ENCODE measurements at regions not wholly inside any gene's neighbourhood (a gene's known extent, or its start where the extent isn't known, plus 50 kb on each side); places are given as distances from the start of the nearest gene placed in this dataset.
"Not testable (repeated sequence)": the region's sequence is repeated elsewhere in the genome, so short reads cannot be mapped to it uniquely, and the experiment has no call there.

DNA sequence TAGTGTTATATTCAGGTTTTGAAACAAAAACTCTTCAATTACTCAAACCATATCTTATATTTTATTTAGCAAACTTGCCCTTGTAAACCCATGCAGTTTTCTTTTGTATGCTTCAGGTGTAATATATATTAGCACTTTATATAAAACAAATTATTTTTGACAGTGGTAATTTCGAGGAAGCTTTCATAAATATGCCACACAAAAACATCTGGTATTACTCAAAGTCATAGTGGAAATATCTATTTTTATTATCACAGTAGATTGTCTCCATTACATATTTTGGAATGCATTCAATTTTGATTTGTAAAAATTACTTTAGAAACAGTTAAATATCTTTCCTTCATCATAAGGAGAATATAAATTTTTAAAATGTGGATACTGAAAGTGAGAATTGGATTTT lies 89.1 kb upstream of the FIBIN start:
- DNase-seq = no peak

DNA sequence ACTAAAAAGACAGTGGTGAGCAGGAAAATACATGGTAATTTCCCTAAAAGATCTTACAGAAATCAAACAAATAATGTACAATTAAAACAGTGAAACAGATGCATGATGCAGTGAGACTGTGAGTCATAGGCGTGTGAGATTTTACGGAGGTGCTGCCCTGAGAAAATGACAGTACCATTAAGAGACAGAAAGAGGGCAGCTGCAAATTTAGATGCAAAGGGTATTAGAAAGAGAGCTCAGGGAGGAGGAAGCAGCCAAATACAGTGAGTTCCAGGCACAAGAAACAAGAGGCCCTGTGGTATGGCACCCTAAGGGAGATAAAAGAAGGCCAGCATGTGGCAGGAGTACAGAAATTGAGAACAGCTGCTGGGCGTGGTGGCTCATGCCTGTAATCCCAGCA lies 88.5 kb upstream of the FIBIN start:
- no peak for DNase-seq

DNA sequence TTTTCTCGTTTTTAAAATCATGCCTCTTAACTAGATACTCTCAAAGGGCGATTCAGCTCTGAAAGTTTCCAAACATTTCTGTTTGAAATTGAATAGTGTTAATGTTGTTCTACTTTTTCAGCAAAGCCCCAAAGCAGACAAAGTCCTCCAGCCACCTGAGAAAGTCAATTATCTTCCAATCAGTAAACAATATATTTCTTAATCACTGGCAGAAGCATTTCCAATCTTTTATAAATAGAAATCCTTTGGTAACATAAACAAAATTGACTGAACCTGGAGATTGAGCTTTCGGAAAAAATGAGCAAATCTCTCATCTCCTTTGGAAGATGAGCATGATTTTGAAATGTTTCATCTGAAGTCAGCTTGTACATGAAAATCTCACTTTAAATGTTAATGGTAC lies 84.4 kb upstream of the FIBIN start:
- no peak for DNase-seq

DNA sequence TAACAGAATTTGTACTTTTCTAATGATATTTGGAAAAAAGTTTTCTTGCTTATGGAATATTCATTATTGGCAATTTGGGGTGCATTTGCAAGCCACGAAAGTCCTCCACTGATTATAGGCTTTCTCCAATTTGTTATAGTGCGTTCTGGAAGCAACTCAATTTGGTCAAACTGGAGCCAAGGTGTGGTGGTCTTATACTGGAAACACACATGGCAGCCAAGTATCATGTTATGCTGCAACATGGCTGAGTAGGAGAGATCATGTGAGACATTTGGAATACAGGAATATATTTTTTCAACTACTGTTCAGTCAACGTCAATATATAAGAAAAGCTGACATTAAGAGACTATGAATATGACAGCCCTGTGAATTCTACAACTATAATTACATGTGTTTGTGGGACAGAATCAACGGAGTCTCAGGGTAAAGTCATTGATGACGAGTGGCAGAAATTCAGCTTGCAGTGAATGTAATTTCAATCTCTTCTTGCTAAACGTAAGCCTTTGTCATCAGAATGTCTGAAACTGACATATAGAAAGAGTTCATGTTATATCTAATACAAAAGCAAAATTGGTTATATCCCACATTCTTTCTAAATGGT lies 83.8 kb upstream of the FIBIN start:
- no peak for DNase-seq

DNA sequence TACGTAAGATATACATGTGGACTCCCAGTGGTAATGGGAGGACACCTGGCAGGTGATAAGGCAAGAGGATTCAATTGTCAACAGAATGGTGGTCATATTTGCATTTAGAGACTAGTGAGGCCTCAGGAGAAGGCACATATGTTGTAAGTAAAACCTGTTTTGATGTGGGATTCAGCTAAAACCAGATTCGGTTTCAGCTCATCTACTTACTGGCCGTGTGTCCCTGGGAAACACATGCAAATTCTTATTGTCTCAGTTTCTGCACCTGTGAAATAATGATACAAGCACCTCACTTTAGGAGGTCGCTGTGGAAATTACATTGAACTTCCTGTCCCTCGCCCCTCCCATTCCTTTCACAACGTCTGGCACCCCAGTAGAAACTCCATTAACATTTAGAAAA lies 78.9 kb upstream of the FIBIN start:
- DNase-seq = no peak

DNA sequence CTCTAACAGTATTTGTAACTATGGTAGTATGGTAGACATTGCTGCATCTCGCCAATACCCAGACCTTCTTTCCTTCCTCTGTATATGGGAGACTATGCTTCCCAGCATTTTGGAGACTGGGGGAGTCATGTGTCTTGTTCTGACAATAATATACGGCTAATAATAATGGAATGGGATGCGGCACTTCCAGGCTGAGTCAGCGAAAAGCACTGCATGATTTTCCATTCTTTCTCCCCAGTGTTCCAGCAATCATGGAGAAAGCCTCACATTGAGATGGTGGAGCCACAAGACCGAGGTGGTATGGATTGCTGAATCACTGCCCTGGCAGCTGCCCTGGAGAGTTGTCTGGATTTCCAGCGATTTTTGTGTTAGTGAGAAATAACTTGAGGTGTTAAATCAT lies 77.1 kb upstream of the FIBIN start:
- DNase-seq = no peak

DNA sequence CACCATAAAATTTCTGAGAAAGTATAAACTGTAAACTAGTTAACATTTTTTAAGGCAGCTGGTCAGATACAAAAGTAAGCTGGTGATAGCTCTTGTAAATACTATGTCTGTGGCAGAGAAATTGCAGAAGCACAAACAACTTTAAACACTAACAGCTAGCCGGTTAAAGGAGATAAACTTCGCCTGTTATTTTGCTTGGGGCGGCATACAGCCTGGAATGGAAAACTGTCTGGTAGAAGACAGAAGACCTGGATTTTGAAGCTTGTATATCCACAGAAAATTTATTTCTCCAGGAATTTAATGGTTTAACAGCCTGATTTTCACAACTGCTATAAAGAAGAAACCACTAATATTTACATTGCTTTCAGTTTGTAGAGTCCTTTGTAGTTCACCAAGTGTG lies 65.3 kb upstream of the FIBIN start:
- DNase-seq = no peak

DNA sequence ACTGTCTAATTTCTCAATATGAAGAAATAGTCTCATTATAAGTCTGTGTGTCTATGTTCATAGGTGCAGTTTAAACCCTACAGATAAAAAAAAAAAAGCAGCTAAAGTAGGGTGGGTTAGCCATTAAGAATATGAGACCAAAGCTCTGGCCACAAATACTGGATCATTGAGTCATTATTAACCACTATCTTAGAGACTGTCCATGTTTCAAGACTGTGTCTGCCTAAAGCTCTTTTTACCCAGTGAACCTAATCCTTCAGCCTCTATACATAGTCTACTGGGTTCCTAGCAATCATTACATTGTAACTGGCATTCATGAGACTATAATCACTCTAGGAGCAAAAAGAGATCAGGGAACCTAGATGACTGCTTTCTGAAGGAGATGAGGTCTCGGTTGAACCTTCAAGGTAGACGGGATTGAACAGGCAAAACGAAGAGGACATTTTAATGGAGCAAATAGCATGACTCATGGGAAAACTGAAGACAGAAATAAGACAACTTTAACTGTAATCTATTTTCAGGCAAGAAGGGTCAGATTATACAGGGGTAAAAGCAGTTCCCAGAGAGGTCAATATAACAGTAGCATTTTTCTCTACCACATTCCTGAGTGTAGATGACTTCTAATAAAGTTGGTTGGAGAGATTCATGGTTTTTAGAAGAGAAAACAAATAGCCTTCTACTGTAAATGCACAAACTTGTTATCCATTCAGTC lies 64.0 kb upstream of the FIBIN start:
- DNase-seq = no peak

DNA sequence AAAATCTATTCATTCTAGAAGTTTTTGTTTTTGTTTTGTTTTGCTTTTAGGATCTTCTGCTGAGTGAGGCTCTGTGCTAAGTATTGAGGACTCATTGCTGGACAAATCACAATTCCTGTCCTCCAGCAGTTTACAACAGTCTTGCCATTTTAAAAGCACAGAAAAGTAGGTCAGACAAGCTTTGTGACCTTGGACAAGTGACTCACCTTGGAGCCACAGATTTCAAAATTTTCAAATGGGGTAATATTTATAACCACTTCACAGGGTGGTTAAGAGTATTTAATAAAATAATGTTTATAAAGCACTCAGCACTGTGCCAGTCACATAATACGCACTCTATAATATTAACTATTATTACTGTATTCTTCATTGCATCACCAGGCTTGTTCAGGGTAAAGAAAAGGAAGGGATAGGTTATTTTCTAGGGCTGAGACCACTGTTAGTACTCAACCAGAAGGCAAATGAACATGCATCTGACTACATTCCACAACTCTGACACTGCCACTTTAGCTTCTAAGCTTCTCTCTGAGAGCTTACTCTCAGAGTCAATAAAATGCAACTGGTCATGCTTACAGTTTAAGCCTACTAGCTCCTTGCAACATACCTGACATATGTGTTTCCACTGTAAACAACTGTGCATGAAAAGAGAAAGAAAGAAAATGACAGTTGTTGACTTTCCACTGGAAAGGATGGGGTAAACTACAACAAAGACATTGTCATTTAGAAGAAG lies 63.2 kb upstream of the FIBIN start:
- DNase-seq = no peak

DNA sequence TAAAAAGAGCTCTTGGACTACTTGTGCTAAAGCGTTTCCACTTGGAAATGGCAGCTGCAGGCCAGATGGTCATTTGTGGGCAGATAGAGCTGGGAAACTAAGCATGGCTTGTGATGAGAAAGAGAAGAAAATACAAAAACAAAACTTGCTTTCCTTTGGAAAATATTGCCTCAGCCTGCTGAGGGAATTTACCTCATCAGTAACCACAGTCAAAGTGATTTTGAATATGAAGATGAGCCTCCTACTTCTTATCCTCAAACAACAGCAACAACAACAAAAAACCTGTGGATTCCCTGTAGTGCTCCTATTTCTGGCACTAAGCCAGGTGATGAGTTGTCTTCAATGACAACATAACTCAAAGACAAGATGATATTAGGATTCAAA lies 62.7 kb upstream of the FIBIN start:
- no peak for DNase-seq

DNA sequence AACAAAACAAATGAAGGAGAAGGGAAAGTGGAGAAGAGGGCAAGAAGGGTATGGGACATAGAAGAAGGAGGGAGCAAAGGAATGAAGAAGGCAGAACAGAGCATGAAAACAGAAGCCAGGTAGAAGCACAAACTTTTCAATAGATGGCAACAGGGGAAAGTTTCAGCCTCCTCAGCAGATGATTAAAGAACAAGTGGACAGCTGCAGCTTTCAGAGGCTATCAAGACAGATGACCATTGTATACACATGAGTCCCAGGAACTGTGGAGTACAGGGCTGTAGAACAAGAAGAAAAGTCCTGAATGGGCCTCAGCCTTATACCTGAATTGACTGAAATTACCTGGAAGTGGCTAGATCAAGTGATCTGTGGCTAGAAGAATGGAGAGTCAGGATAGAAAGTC lies 62.0 kb upstream of the FIBIN start:
- DNase-seq = no peak

DNA sequence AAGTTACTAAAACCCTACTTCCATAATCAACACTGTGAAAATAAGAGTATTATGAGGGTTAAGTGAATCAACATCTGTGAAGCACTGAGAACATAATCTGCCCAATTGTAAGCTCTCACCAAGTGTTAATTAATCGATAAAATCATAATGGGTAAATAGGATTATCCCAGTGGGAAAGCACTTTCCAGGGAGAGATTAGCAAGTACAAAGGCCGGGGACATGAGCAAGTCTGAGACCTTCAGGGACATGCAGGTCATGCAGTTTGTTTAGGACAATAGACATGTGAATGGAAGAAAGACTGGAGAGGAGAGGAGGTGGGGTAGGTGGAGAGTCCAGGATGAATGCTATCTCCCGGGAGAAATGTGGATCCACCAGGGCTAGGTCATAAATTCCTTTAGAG lies 57.8 kb upstream of the FIBIN start:
- DNase-seq = peak; percentile 68

DNA sequence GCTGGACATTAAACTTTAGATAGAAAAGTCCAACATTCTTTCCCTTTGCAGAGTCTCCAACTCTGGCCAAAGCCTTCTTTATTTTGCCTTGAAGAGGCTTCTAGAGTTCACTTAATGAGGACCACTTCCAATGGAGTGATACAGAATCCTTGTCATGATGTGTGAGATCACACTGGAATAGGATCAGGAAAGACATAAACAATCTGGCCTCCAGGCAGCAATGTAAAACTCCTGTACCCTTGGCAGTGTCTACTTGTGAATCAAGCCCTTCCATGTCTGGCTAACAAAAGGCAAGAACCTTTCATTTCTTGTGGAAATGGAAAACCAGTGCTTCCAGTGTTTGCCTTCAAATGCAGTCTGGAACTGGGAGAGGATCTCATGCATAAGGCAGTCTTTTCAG lies 56.5 kb upstream of the FIBIN start:
- no peak for DNase-seq

DNA sequence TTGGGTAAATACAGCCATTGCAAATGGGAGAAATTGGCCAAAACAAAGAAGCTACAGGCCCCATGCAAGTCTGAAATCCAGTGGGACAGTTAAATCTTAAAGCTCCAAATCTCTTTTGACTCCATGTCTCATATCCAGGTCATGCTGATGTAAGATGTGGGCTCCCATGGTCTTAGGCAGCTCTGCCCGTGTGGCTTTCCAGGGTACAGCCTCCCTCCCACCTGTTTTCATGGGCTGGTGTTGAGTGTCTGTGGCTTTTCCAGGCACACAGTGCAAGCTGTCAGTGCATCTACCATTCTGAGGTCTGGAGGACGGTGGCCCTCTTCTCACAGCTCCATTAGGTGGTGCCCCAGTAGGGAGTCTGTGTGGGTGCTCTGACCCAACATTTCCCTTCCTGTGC lies 53.4 kb upstream of the FIBIN start:
- not testable (repeated sequence) for DNase-seq

DNA sequence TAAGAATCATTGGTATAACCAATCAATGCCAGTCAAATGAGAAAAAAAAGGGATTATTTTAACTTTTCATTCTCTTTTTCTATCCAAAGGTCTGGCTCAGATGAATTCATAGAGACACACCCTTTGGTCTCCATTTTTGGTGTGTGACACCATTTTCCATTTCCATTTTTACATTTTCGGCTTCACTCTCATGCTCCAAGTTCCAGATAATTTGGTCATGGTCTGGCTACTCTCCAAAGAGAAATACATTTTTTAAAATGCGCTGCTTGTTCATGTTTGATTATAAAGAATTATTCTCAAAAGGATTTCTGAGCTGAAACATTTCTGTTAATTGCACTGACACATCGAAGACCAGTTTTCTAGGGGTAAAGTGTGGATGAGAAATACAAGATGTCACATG lies 51.6 kb upstream of the FIBIN start:
- DNase-seq = no peak

DNA sequence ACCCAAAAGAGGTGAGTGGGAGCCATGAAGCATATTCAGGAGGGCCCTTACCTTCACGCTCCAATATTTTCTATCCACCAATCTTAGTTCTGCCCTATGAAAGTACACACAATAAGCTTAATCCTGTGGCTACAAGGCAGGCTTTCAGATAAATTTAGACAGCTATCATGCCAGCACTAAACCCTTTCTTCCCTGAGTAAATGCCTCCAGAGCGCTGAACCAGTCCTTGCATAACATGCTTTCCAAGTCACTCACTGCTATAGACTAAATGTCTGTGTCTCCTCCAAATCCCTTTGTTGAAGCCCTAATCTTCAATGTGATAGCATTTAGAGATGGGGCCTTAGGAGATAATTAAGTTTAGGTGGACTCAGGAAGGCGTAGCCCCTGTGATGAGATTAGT lies 50.3 kb upstream of the FIBIN start:
- no peak for DNase-seq
